K562 (cell line): ENCODE measurements at regions not wholly inside any gene's neighbourhood (a gene's known extent, or its start where the extent isn't known, plus 50 kb on each side); places are given as distances from the start of the nearest gene placed in this dataset.

Experiments
- ATAC-seq: fragments of 200-7000 bp; cut with Tn5 transposase; 3 replicates; pipeline ENCODE4 v1.9.1; 2020; ENCODE audit warnings: moderate library complexity
- BruUV-seq: library from RNA; stranded (reverse); fragments of 400-500 nt; replicated peaks from 2 replicates; lab custom pipeline; 2021; lab: Mats Ljungman, UMichigan
- CTCF ChIA-PET: fragments of 300-600 bp; formaldehyde crosslinking; extraction: SDS; loops from one replicate; lab custom pipeline; 2021; ENCODE audit warnings: low intra/inter-chr PET ratio; lab: Yijun Ruan, JAX
- POLR2A ChIA-PET: fragments of 300-600, 350-650 bp; sonication (Branson Sonifier 250); formaldehyde crosslinking; extraction: SDS; loops from one replicate; lab custom pipeline; 2021; ENCODE audit warnings: antibody characterized with exemption, inconsistent platforms; lab: Yijun Ruan, JAX
- DNase-seq, 4 experiments: peaks; one replicate each; pipeline versions ENCODE4 v3.0.0 to v3.0.0-alpha.2; 2011 to 2018; ENCODE audit warnings: low spot score in 3 of 4, mixed read lengths in 3 of 4; ENCODE audit errors: extremely low read depth in 1 of 4
- FAIRE-seq: peaks from 2 replicates; lab custom pipeline; 2011; peaks lifted over from hg19 to GRCh38; lab: Jason Lieb, UNC
- H2AFZ ChIP-seq: 2 replicates; pipeline ENCODE4 v1.6.0; 2011; ENCODE audit warnings: low read depth, low read length, control low read depth, inconsistent platforms
- H3K27ac ChIP-seq: fragments of 200-600 bp; 3 replicates; pipeline ENCODE4 v1.8.0; 2011; ENCODE audit warnings: low read depth, mild to moderate bottlenecking, control low read depth, inconsistent platforms, low read length, moderate library complexity, mixed read lengths; ENCODE audit errors: extremely low read depth
- H3K27me3 ChIP-seq, 2 experiments: fragments of 300-600 bp in 1 of 2; 2 replicates in 1 of 2; 3 replicates in 1 of 2; pipeline versions ENCODE4 v1.6.0 to v1.8.0; 2011; ENCODE audit warnings: inconsistent platforms in 2 of 2, low read length in 2 of 2, mild to moderate bottlenecking in 1 of 2, mixed read lengths in 1 of 2, moderate library complexity in 1 of 2; ENCODE audit not compliant: control insufficient read depth in 2 of 2, insufficient read depth in 2 of 2
- H3K36me3 ChIP-seq: fragments of 300-600 bp; 3 replicates; pipeline ENCODE4 v1.8.0; 2011; ENCODE audit warnings: mild to moderate bottlenecking, low read length, inconsistent platforms; ENCODE audit not compliant: control insufficient read depth, insufficient read depth
- H3K4me1 ChIP-seq, 2 experiments: fragments of 200-600 bp in 1 of 2; replicated peaks in 1 of 2; 2 replicates in 1 of 2; 3 replicates in 1 of 2; pipeline versions ENCODE4 v1.5.1 to v1.8.0; 2011; ENCODE audit warnings: inconsistent platforms in 2 of 2, low read length in 2 of 2, mild to moderate bottlenecking in 1 of 2, mixed read lengths in 1 of 2, moderate library complexity in 1 of 2; ENCODE audit not compliant: control insufficient read depth in 2 of 2, insufficient read depth in 2 of 2
- H3K4me2 ChIP-seq: 2 replicates; pipeline ENCODE4 v1.6.1; 2011; ENCODE audit warnings: low read length, control low read depth, inconsistent platforms, mixed read lengths; ENCODE audit not compliant: insufficient read depth
- H3K4me3 ChIP-seq: fragments of 200-600 bp; sonication (generic), shearing (Covaris generic); 2 replicates; pipeline ENCODE4 v1.5.1; 2016; ENCODE audit warnings: control low read depth, inconsistent platforms
- H3K79me2 ChIP-seq: fragments of 200-600 bp; 3 replicates; pipeline ENCODE4 v1.8.0; 2011; ENCODE audit warnings: low read length, inconsistent platforms; ENCODE audit not compliant: control insufficient read depth, insufficient read depth
- H3K9ac ChIP-seq, 2 experiments: 2 replicates each; pipeline versions ENCODE4 v1.6.0 to v1.6.1; 2011; ENCODE audit warnings: low read depth in 2 of 2, low read length in 2 of 2, control low read depth in 1 of 2, inconsistent platforms in 1 of 2, mild to moderate bottlenecking in 1 of 2, mixed read lengths in 1 of 2; ENCODE audit not compliant: insufficient read depth in 1 of 2
- H3K9me1 ChIP-seq: one replicate; pipeline ENCODE4 v1.6.0; 2011; ENCODE audit warnings: inconsistent platforms, mild to moderate bottlenecking, low read length, moderate library complexity; ENCODE audit not compliant: control insufficient read depth, insufficient read depth
- H3K9me3 ChIP-seq: replicated peaks from 2 replicates; pipeline ENCODE4 v1.5.1; 2011; ENCODE audit warnings: low read depth, low read length, inconsistent platforms; ENCODE audit not compliant: control insufficient read depth, insufficient read depth
- H4K20me1 ChIP-seq: replicated peaks from 2 replicates; pipeline ENCODE4 v1.6.1; 2011; ENCODE audit warnings: low read length, inconsistent platforms, mixed read lengths; ENCODE audit not compliant: control insufficient read depth, insufficient read depth
- FOXK1 ChIP-seq: sonication (generic); formaldehyde crosslinking; IDR thresholded peaks from 2 replicates; pipeline ENCODE4 v1.8.0; 2022; ENCODE audit warnings: missing genetic modification reagents, mild to moderate bottlenecking, borderline replicate concordance
- IFI16 ChIP-seq: fragments of 250-450 bp; sonication (Bioruptor Pico); IDR thresholded peaks from 2 replicates; pipeline ENCODE4 v2.1.2; 2022; ENCODE audit warnings: mild to moderate bottlenecking, inconsistent platforms
- RBM25 ChIP-seq: fragments of 200-400 bp; formaldehyde crosslinking; IDR thresholded peaks from 2 replicates; pipeline ENCODE4 v1.6.1; 2018; ENCODE audit warnings: low read length, low read depth, moderate library complexity; ENCODE audit not compliant: severe bottlenecking
- SMC3 ChIP-seq: conservative IDR thresholded peaks from 2 replicates; pipeline ENCODE4 v1.6.1; 2011; ENCODE audit warnings: low read depth, low read length, improper control_type of control experiment; ENCODE audit not compliant: insufficient read depth
- ZFPM2 ChIP-seq: fragments of 250-450 bp; sonication (Bioruptor Pico); IDR thresholded peaks from 2 replicates; pipeline ENCODE4 v1.5.1; 2022; ENCODE audit warnings: mild to moderate bottlenecking
- WGBS: fragments of 100-300 bp; shearing (Covaris generic); methylation state at CpG from one replicate; pipeline ENCODE4 v1.1.6; 2016; ENCODE audit warnings: low coverage, mixed read lengths; ENCODE audit not compliant: insufficient coverage; ENCODE audit errors: missing lambda C conversion rate; 5-methylcytosine and 5-hydroxymethylcytosine counted together
- in situ Hi-C: fragments of 300-500 bp; cut with MboI; formaldehyde crosslinking; loops from 4 replicates; pipeline ENCODE4 v1.15.0; 2018; ENCODE audit warnings: inconsistent platforms, mixed read lengths
- intact Hi-C: fragments of 100-400 bp; cut with micrococcal nuclease; formaldehyde crosslinking; loops from 2 replicates; pipeline ENCODE4 v1.14.2; 2022

DNA sequence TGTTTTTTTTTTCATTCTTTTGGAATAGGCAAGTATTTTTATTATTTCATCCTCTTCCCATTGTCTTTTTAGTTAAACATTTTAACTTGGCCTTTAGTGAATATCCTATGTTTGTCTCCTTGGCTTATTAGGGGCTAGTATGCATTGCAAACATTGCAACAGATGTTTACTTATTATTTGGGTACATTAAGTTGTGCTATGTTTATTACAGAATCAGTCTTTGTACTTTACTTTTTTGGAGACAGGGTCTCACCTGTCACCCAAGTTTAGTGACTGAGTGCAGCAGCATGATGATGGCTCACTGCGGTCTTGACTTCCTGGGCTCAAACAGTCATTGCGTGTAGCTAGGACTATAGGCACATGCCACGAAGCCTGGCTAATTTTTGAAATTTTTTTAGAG, 51.1 kb upstream of the NUDT6 start:
- no peak for FAIRE-seq
- TF ChIP-seq IFI16 = no peak
- no peak for TF ChIP-seq ZFPM2 (CRISPR knock-in tag)
- Histone ChIP-seq H2AFZ (no peak overlapping the region), H3K9me3 (peaks cover 7% of the 10 kb centered on the region), H3K27ac (no peak overlapping the region), H3K79me2 (peaks cover 3% of the 10 kb centered on the region; the same call in 1 of the 3 replicates), H3K36me3 (peaks cover 58% of the 10 kb centered on the region), H3K4me2 (no peak overlapping the region), H4K20me1 (no peaks in the 10 kb centered on the region), H3K27me3 (no peaks in the 10 kb centered on the region), H3K4me1 (no peaks in the 10 kb centered on the region), H3K9me1 (no peaks in the 10 kb centered on the region), H3K4me3 (no peak overlapping the region), H3K9ac (no peak overlapping the region)
- POLR2A ChIA-PET = interaction anchor here (0.6 kb wide), 1 partner anchor 396 kb away, joined by 3 read pairs; no protein-coding TSS in a partner anchor
- BruUV-seq = no TSS peak
- 96% methylated on average over 3 of the region's 3 CpGs for WGBS
- CTCF ChIA-PET = no interaction called here
- no peak for DNase-seq
- ATAC-seq = no peak
- intact Hi-C loops = no loop called here
- in situ Hi-C loops = no loop called here

DNA sequence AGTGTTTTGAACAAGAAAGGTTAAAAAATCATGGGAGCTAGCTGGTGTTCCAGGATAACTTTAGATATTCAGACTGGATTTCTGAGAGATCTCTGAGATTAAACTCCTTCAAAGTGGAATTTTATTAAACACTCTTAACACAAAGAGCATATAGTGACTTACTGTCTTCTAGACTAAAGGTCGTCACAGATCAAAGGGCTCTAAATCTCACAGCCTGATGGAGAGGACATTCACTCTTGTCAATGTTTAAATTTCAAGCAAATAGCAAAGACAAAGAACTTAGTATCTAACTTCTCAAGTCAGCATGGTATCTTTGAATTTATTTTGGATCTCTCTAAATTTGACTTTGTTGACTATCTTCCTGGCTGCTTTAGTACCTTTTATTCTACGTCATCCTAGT, 53.7 kb upstream of the NUDT6 start:
- 91% methylated on average over 2 of the region's 2 CpGs for WGBS
- ATAC-seq (no peak), FAIRE-seq (no peak), DNase-seq (no peak)
- no peaks in the 10 kb centered on the region for H3K9me1 ChIP-seq
- H3K9me3 ChIP-seq = peaks cover 7% of the 10 kb centered on the region
- H3K36me3 ChIP-seq = peaks cover 72% of the 10 kb centered on the region
- ChIA-PET CTCF (no interaction called here), POLR2A (interaction anchor here (1.3 kb wide), 1 partner anchor 16 kb away, joined by 3 read pairs; no protein-coding TSS in a partner anchor)
- no peaks in the 10 kb centered on the region for H3K79me2 ChIP-seq
- in situ Hi-C loops = no loop called here
- H3K27me3 ChIP-seq = no peaks in the 10 kb centered on the region
- H3K4me2 ChIP-seq = no peak overlapping the region
- H2AFZ ChIP-seq = no peak overlapping the region
- intact Hi-C loops = no loop called here
- H3K4me3 ChIP-seq = no peak overlapping the region
- H3K27ac ChIP-seq = no peak overlapping the region
- no peaks in the 10 kb centered on the region for H3K4me1 ChIP-seq
- H3K9ac ChIP-seq = no peak overlapping the region
- TF ChIP-seq SMC3 (no peak), RBM25 (no peak), FOXK1 (CRISPR knock-in tag) (no peak)
- BruUV-seq = no TSS peak
- H4K20me1 ChIP-seq = no peaks in the 10 kb centered on the region
